ENCODE measurements at regions not wholly inside any gene's neighbourhood (a gene's known extent, or its start where the extent isn't known, plus 50 kb on each side); places are given as distances from the start of the nearest gene placed in this dataset.
"Not testable (repeated sequence)": the region's sequence is repeated elsewhere in the genome, so short reads cannot be mapped to it uniquely, and the experiment has no call there.

- in situ Hi-C loops (cut with HindIII; ENCODE audit: low pct_ligation_motif_present, low sequenced_read_pairs) = no loop called here
- H3K27me3 ChIP-seq (replicated peaks) = no peaks in the 10 kb centered on the region
- no peak for DNase-seq
- no peak for TF ChIP-seq CTCF (IDR thresholded peaks at IDR 0.05; ENCODE audit: low read depth, low read length, missing control alignments)
- H3K4me3 ChIP-seq (ENCODE audit: low read depth, low read length) = no peak overlapping the region
- H3K36me3 ChIP-seq (replicated peaks) = no peaks in the 10 kb centered on the region
- no peak overlapping the region for H3K27ac ChIP-seq
Measured at GRCh38 chr2:146388757-146389156, 1456.1 kb upstream of the ACVR2A start.

GRCh38 chr2:146386096-146386495 is 1458.7 kb upstream of the ACVR2A start:
- Histone ChIP-seq H3K36me3 (replicated peaks) (no peaks in the 10 kb centered on the region), H3K4me3 (ENCODE audit: low read depth, low read length) (no peak overlapping the region), H3K27me3 (replicated peaks) (no peaks in the 10 kb centered on the region), H3K27ac (no peak overlapping the region)
- DNase-seq = no peak
- in situ Hi-C loops (cut with HindIII; ENCODE audit: low pct_ligation_motif_present, low sequenced_read_pairs) = no loop called here
- no peak for TF ChIP-seq CTCF (IDR thresholded peaks at IDR 0.05; ENCODE audit: low read depth, low read length, missing control alignments)

GRCh38 chr2:146385031-146385430 is 1459.8 kb upstream of the ACVR2A start:
- TF ChIP-seq CTCF (IDR thresholded peaks at IDR 0.05; ENCODE audit: low read depth, low read length, missing control alignments) = no peak
- no peak overlapping the region for H3K4me3 ChIP-seq (ENCODE audit: low read depth, low read length)
- no peak overlapping the region for H3K27ac ChIP-seq
- no peak for DNase-seq
- in situ Hi-C loops (cut with HindIII; ENCODE audit: low pct_ligation_motif_present, low sequenced_read_pairs) = no loop called here
- H3K36me3 ChIP-seq (replicated peaks) = no peaks in the 10 kb centered on the region
- H3K27me3 ChIP-seq (replicated peaks) = no peaks in the 10 kb centered on the region

- Histone ChIP-seq H3K4me3 (ENCODE audit: low read depth, low read length) (no peak overlapping the region), H3K36me3 (replicated peaks) (no peaks in the 10 kb centered on the region), H3K27me3 (replicated peaks) (no peaks in the 10 kb centered on the region), H3K27ac (no peak overlapping the region)
- in situ Hi-C loops (cut with HindIII; ENCODE audit: low pct_ligation_motif_present, low sequenced_read_pairs) = no loop called here
- no peak for DNase-seq
- no peak for TF ChIP-seq CTCF (IDR thresholded peaks at IDR 0.05; ENCODE audit: low read depth, low read length, missing control alignments)
Measured at GRCh38 chr2:146376511-146377064, 1468.2 kb upstream of the ACVR2A start.

- no peaks in the 10 kb centered on the region for H3K27me3 ChIP-seq (replicated peaks)
- no peaks in the 10 kb centered on the region for H3K36me3 ChIP-seq (replicated peaks)
- DNase-seq = no peak
- H3K4me3 ChIP-seq (ENCODE audit: low read depth, low read length) = no peak overlapping the region
- no peak for TF ChIP-seq CTCF (IDR thresholded peaks at IDR 0.05; ENCODE audit: low read depth, low read length, missing control alignments)
- no peak overlapping the region for H3K27ac ChIP-seq
- in situ Hi-C loops (cut with HindIII; ENCODE audit: low pct_ligation_motif_present, low sequenced_read_pairs) = no loop called here
Measured at GRCh38 chr2:146374505-146374904, 1470.3 kb upstream of the ACVR2A start.

GRCh38 chr2:146371364-146371763 is 1473.5 kb upstream of the ACVR2A start:
- H3K36me3 ChIP-seq (replicated peaks); DNase-seq; H3K27me3 ChIP-seq (replicated peaks); H3K27ac ChIP-seq; in situ Hi-C loops (cut with HindIII; ENCODE audit: low pct_ligation_motif_present, low sequenced_read_pairs); H3K4me3 ChIP-seq (ENCODE audit: low read depth, low read length): not testable (repeated sequence)
